PC-3 (cell line): ENCODE measurements at regions not wholly inside any gene's neighbourhood (a gene's known extent, or its start where the extent isn't known, plus 50 kb on each side); places are given as distances from the start of the nearest gene placed in this dataset.
"Not testable (repeated sequence)": the region's sequence is repeated elsewhere in the genome, so short reads cannot be mapped to it uniquely, and the experiment has no call there.

Source experiments
- ATAC-seq: fragments of 200-7000 bp; cut with Tn5 transposase; 2 replicates; pipeline ENCODE4 v1.9.1; 2020; ENCODE audit warnings: mild to moderate bottlenecking, moderate library complexity
- BruUV-seq: library from RNA; stranded (reverse); fragments of 400-500 nt; replicated peaks from 2 replicates; lab custom pipeline; 2021; lab: Mats Ljungman, UMichigan
- CTCF ChIA-PET: fragments of 300-600 bp; sonication (Branson Sonifier 250); formaldehyde crosslinking; loops from one replicate; lab custom pipeline; 2022; ENCODE audit warnings: antibody characterized with exemption; lab: Charles Lee
- POLR2A ChIA-PET: fragments of 300-600 bp; sonication (Branson Sonifier 250); formaldehyde crosslinking; loops from one replicate; lab custom pipeline; 2022; ENCODE audit warnings: antibody characterized with exemption; ENCODE audit not compliant: unreplicated experiment; lab: Charles Lee
- DNase-seq: peaks from one replicate; pipeline ENCODE4 v3.0.0-alpha.2; 2015
- H2AFZ ChIP-seq: fragments of 300-600 bp; sonication (generic); 2 replicates; pipeline ENCODE4 v1.6.0; 2016; ENCODE audit warnings: antibody characterized with exemption, low read length
- H3F3A ChIP-seq: fragments of 300-600 bp; sonication (generic); one replicate; pipeline ENCODE4 v1.6.0; 2017; ENCODE audit warnings: antibody characterized with exemption, low read length, control low read depth, mild to moderate bottlenecking; ENCODE audit not compliant: unreplicated experiment
- H3K27ac ChIP-seq: fragments of 300-600 bp; sonication (generic); 2 replicates; pipeline ENCODE4 v1.5.1; 2016; ENCODE audit warnings: mild to moderate bottlenecking, low read length
- H3K27me3 ChIP-seq: fragments of 300-600 bp; sonication (generic); 2 replicates; pipeline ENCODE4 v1.6.1; 2016; ENCODE audit warnings: low read length, mixed read lengths
- H3K36me3 ChIP-seq: fragments of 300-600 bp; sonication (generic); 2 replicates; pipeline ENCODE4 v1.6.1; 2016; ENCODE audit warnings: low read depth, mixed run types, low read length, mixed read lengths
- H3K4me1 ChIP-seq: fragments of 300-600 bp; sonication (generic); 2 replicates; pipeline ENCODE4 v1.5.1; 2016; ENCODE audit warnings: low read length; ENCODE audit not compliant: insufficient read depth
- H3K4me2 ChIP-seq: fragments of 300-600 bp; sonication (generic); 2 replicates; pipeline ENCODE4 v1.6.0; 2016; ENCODE audit warnings: low read length
- H3K4me3 ChIP-seq: fragments of 300-600 bp; sonication (generic); 2 replicates; pipeline ENCODE4 v1.5.1; 2016; ENCODE audit warnings: mild to moderate bottlenecking, low read length, mixed read lengths
- H3K79me2 ChIP-seq: fragments of 300-600 bp; sonication (generic); 2 replicates; pipeline ENCODE4 v1.6.1; 2017; ENCODE audit warnings: low read length, mixed read lengths
- H3K9ac ChIP-seq: fragments of 300-600 bp; sonication (generic); 2 replicates; pipeline ENCODE4 v1.6.0; 2016; ENCODE audit warnings: mild to moderate bottlenecking, low read length
- H3K9me2 ChIP-seq: fragments of 300-600 bp; sonication (generic); replicated peaks from 2 replicates; pipeline ENCODE4 v1.6.1; 2016; ENCODE audit warnings: mixed run types, low read length, mixed read lengths
- H3K9me3 ChIP-seq: fragments of 300-600 bp; sonication (generic); 2 replicates; pipeline ENCODE4 v1.6.1; 2016; ENCODE audit warnings: low read length, mixed read lengths
- H4K20me1 ChIP-seq: fragments of 300-600 bp; sonication (generic); 2 replicates; pipeline ENCODE4 v1.6.1; 2016; ENCODE audit warnings: low read length, mixed read lengths
- EZH2 ChIP-seq: fragments of 300-600 bp; sonication (generic); IDR thresholded peaks from one replicate; pipeline ENCODE4 v1.6.1; 2017; ENCODE audit warnings: antibody characterized with exemption, mild to moderate bottlenecking, low read length; ENCODE audit not compliant: unreplicated experiment
- EZH2phosphoT487 ChIP-seq: fragments of 300-600 bp; sonication (generic); IDR thresholded peaks from 2 replicates; pipeline ENCODE4 v1.6.1; 2018; ENCODE audit warnings: mild to moderate bottlenecking, antibody characterized with exemption, low read length, borderline replicate concordance
- intact Hi-C: fragments of 100-400 bp; cut with micrococcal nuclease; formaldehyde crosslinking; loops from 2 replicates; pipeline ENCODE4 v1.9.0; 2023
- TF ChIP-seq, protein P1 (sequence below): fragments of 300-600 bp; sonication (generic); conservative IDR thresholded peaks from 2 replicates; pipeline ENCODE4 v1.5.1; 2017; ENCODE audit warnings: antibody characterized with exemption, low read depth, mild to moderate bottlenecking, low read length

DNA sequence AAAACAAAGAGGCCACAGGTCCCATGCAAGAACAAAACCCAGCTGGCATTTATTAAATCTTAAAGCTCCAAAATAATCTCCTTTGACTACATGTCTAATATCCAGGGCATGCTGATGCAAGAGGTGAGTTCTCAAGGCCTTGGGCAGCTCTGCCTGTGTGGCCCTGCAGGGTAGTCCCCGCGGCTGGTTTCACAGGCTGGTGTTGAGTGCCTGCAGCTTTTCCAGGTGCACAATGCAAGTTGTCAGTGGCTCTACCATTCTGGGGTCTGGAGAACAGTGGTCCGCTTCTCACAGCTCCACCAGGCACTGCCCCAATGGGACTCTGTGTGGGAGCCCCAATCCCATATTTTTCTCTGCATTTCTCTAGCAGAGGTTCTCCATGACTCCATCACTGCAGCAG lies 54.4 kb upstream of the HCN1 start:
- H3K4me1 ChIP-seq = no peaks in the 10 kb centered on the region
- H3K9ac ChIP-seq = no peak overlapping the region
- no TSS peak for BruUV-seq
- no peak for DNase-seq
- peaks cover 14% of the 10 kb centered on the region; the same call in 1 of the 2 replicates for H3K9me3 ChIP-seq
- H3K9me2 ChIP-seq = no peaks in the 10 kb centered on the region
- H3F3A ChIP-seq = no peaks in the 10 kb centered on the region
- no peak for ATAC-seq
- no peaks in the 10 kb centered on the region for H3K79me2 ChIP-seq
- intact Hi-C loops = no loop called here
- no peaks in the 10 kb centered on the region for H3K27me3 ChIP-seq
- CTCF ChIA-PET = no interaction called here
- TF ChIP-seq EZH2phosphoT487 (no peak), EZH2 (no peak)
- TF ChIP-seq, protein P1, sequence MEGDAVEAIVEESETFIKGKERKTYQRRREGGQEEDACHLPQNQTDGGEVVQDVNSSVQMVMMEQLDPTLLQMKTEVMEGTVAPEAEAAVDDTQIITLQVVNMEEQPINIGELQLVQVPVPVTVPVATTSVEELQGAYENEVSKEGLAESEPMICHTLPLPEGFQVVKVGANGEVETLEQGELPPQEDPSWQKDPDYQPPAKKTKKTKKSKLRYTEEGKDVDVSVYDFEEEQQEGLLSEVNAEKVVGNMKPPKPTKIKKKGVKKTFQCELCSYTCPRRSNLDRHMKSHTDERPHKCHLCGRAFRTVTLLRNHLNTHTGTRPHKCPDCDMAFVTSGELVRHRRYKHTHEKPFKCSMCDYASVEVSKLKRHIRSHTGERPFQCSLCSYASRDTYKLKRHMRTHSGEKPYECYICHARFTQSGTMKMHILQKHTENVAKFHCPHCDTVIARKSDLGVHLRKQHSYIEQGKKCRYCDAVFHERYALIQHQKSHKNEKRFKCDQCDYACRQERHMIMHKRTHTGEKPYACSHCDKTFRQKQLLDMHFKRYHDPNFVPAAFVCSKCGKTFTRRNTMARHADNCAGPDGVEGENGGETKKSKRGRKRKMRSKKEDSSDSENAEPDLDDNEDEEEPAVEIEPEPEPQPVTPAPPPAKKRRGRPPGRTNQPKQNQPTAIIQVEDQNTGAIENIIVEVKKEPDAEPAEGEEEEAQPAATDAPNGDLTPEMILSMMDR = no peak
- H3K4me2 ChIP-seq = no peak overlapping the region
- POLR2A ChIA-PET = no interaction called here
- no peak overlapping the region for H3K27ac ChIP-seq
- H3K4me3 ChIP-seq = no peak overlapping the region
- H2AFZ ChIP-seq = no peak overlapping the region
- no peaks in the 10 kb centered on the region for H3K36me3 ChIP-seq
- H4K20me1 ChIP-seq = no peaks in the 10 kb centered on the region

- H3K4me2 ChIP-seq, H3F3A ChIP-seq, H2AFZ ChIP-seq, ATAC-seq, H3K27me3 ChIP-seq, intact Hi-C loops, H3K4me3 ChIP-seq, H3K4me1 ChIP-seq, CTCF ChIA-PET, H3K27ac ChIP-seq, H3K79me2 ChIP-seq, POLR2A ChIA-PET, DNase-seq, H3K9me2 ChIP-seq, BruUV-seq, H3K36me3 ChIP-seq, H4K20me1 ChIP-seq, H3K9ac ChIP-seq: not testable (repeated sequence)
- H3K9me3 ChIP-seq = peaks cover 13% of the 10 kb centered on the region; the same call in 1 of the 2 replicates
These were observed 52.3 kb upstream of the HCN1 start for GRCh38 chr5:45748511-45748910.
